ENCODE measurements at regions not wholly inside any gene's neighbourhood (a gene's known extent, or its start where the extent isn't known, plus 50 kb on each side); places are given as distances from the start of the nearest gene placed in this dataset.

GRCh38 chr4:104015680-104016079 is 295.9 kb upstream of the TACR3 start:
- TF ChIP-seq POLR2AphosphoS5 (IDR thresholded peaks at IDR 0.05) (no peak), CTCF (IDR thresholded peaks at IDR 0.05 in 8 of 11, conservative IDR thresholded peaks at IDR 0.05 in 3 of 11) (no peak), POLR2A (IDR thresholded peaks at IDR 0.05) (no peak)
